Activated T-cell treated with anti-CD3 and anti-CD28 coated beads for 1 hour (primary cell): ENCODE measurements at regions not wholly inside any gene's neighbourhood (a gene's known extent, or its start where the extent isn't known, plus 50 kb on each side); places are given as distances from the start of the nearest gene placed in this dataset.

ENCODE experiments used
- DNase-seq: peaks from one replicate; pipeline ENCODE4 v3.0.0-alpha.2; 2020; ENCODE audit warnings: low read depth

- DNase-seq = no peak
Observed at GRCh38 chr9:20197976-20198685, 409.3 kb upstream of the SLC24A2 start.

GRCh38 chr9:20191228-20191840 lies 402.5 kb upstream of the SLC24A2 start:
- no peak for DNase-seq

GRCh38 chr9:20189871-20190270 lies 401.0 kb upstream of the SLC24A2 start:
- DNase-seq = no peak

DNA sequence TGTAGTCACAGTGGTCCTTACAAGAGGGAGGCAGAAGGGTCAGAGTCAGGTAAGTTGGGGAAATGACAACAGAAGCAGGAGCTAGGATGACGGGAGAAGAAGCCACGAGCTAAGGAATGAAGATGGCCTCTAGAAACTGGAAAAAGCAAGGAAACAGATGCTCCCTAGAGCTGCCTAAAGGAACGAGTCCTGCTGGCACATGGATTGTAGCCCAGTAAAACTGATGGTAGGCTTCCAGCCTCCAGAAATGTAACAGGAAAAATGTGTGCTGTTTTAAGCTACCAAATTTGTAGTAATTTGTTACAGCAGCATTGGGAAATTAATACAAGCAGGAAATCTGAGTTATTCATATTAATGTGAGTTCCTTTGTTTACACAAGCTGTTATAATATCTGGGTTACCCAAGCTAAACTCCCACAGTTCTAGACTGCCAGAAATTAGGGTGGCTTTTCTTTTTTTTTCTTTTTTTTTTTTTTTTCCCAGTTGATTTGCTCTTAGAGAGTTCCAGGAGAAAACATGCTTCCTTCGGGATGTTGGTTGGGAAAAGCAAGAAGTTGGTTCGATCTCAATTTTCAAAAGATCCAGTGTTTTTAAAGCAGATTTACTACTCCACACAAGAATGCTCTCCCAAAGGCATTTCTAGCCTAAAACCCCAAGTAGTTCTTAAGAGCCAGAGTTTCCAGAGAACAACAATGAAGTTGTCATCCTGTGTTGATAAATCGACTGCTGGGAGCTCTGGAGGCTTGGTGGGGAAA lies 400.0 kb upstream of the SLC24A2 start:
- DNase-seq = no peak

- DNase-seq = no peak
Observed at GRCh38 chr9:20187318-20187717, 398.5 kb upstream of the SLC24A2 start.

- no peak for DNase-seq
Observed at GRCh38 chr9:20186823-20187222, 398.0 kb upstream of the SLC24A2 start.

DNA sequence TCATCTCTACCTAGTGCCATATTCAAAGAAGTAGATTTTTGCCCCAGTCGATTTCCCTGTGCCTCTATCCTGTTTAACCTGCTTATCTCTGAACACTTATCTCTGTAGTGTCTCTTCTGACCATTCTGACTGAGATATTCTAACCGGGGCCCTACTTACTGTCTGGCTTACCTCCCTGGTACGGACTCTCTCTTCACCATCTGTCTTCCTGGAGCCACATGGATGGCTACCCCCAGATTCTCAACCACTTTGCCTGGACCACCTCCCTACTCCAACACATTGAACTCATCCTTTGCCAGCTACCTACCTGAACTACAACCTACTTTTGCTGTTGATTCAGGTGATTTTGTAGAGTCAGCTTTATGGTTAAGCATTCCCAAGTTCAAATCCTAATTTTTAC lies 397.4 kb upstream of the SLC24A2 start:
- DNase-seq = no peak

GRCh38 chr9:20184541-20184940 lies 395.7 kb upstream of the SLC24A2 start:
- no peak for DNase-seq

- DNase-seq = no peak
Observed at GRCh38 chr9:20178679-20179078, 389.8 kb upstream of the SLC24A2 start.

DNA sequence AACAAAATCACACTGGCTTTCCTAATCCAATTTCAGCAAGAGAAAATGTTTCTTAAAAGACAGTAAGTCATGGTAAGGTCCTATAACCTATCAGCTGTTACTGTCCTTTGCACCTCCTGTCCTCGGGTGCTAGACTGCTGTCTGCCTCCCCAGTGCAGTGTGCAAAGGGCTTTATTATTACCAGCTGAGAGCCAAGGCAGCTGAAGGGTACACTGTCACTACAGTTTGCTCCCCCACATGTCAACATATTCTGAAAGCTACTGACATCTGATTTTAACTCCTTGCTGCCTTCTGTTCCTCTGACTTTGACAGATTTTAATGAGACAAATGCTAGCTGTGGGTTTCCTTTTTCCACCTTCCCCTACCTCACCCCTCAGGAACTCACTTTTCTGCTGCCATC lies 389.4 kb upstream of the SLC24A2 start:
- DNase-seq = no peak

DNA sequence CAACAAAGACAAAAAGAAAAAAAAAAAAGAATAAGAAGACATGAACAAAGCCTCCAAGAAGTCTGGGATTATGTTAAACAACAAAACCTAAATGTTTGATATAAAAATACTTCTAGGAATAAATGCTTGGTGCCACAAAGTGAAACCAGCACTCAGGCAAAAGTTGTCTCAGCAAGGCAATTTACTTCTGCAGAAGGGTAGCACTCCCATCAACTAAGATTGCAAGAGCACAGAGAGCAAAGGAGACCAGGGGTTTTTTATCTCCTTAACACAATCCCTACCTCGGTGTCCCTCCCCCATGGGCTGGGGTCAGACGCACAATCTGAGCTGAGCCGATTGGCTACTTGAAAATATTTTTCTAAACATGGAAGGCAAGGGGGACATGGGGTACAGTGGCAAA lies 381.3 kb upstream of the SLC24A2 start:
- DNase-seq = no peak

DNA sequence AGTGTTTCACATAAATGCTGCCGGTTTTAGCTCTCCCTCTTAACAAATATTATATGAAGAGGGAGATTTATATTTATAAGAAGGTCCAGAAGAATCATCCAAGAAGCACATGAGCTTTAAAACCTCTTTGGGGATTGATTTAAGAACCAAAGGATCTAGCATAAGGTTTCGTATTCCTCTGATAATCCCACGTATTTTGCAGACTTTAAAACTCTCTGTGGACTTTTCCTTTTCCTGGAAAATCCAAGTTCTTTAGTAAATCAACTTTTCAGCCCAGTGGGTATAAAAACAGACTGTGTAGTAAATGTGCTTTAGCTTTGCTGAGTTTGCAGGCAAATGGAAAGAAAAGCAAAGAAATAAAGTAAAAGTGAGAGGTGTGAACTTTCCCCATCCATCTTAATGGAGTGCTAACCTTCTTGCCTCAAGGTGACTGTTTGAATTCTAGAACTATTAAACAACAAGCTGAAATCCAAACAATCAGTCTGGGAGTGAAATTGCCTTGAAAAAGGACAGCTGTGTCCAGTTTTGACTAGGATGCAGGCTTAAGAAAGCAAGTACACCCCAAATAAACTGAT lies 363.4 kb upstream of the SLC24A2 start:
- no peak for DNase-seq

DNA sequence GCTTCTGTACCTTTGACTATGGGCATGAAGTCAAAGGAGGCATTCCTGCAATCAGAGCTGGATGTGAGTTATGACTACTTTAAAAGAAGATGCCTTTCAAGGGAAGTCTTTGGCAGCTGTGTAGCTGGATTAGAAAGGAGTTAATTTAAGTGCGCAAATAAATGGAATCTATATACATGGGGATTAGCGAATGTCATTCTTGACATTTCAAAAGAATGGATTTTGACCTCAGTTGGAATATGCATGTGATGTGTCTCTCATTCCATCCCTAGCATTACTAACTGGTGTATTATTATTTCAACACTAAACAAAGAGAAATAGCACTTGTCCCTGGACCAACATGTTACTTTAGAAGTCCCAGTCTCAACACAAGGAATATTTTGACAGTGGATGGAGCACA lies 359.6 kb upstream of the SLC24A2 start:
- no peak for DNase-seq

DNA sequence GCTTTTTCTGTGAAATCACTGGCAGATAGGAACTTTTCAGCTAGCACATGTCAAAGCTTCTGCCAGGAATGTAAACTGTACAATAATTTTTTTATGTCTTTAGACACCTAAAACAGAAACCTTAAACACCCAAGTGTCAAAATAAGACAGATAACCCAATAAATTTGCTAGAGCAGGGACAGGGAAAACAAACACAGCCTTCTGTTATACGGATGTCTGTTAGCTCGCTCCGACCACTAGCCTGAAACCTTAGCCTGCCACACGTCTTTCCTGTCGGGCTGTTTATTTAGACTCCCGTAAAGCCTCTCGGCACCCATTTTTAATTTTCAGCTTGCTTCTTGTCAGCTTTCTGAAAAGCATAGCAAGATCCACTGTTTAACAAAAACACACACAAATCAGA lies 355.4 kb upstream of the SLC24A2 start:
- DNase-seq = no peak

GRCh38 chr9:20139763-20140290 lies 351.0 kb upstream of the SLC24A2 start:
- no peak for DNase-seq

DNA sequence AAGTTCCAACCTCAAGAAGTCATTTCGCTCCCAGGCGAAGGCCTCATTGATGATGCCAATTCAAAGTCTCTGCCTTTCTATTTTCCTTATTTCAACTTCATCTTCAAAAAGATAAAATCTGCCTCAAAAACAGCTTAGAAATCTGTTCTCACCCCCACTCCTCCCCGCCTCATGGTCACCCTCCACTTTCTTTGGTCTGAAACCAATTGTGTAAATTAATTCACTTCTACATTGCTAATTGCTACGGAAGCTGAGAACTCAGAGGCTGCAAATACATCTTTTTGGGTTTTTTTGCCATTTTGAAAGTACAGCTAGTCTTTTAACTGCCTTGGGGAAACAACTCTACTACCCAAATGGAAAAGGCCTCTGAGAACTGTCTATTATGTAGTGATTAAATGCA lies 350.0 kb upstream of the SLC24A2 start:
- no peak for DNase-seq

DNA sequence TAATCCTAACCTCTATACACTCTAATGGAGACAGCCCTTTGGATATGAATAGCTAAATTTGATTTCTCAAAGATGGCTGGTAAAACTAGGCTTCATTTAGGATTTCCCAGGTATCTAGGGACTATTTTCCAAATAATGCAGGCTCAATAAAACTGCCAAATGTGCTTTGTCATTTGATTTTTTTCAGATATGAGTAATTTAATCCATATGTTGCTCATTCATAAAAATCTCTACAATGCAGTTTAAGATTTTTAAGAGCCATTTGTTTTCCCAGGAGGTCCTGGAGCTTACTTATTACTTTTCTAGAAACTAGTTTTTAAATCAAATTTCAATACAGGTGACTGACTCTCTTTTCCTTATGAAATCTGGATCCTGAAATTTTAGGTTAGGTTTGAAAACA lies 349.3 kb upstream of the SLC24A2 start:
- DNase-seq = no peak

- no peak for DNase-seq
Observed at GRCh38 chr9:20137425-20137824, 348.6 kb upstream of the SLC24A2 start.

DNA sequence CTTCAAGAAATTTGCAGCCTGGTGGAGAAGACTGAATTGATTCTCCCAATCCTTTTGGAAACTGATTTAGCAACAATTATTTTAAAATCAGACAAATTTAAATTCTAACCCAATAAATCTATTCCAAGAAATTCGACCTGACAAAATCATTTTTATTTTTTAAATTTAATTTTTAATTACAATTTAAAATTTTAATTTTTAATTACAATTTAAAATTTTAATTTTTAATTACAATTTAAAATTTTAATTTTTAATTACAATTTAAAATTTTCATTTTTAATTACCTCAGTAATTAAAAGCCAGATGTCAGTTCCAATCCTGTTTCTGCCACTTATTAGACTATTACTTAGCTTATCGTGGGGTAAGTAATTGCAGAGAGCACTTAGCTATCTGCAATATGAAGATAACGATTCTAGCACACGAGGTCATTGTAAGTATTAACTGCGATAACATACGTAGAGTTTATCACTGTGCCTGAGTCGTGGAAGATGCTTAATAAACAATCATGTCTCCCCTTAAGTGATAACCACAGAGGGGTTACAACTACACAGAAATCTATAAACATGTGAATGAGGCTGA lies 346.4 kb upstream of the SLC24A2 start:
- DNase-seq = no peak

DNA sequence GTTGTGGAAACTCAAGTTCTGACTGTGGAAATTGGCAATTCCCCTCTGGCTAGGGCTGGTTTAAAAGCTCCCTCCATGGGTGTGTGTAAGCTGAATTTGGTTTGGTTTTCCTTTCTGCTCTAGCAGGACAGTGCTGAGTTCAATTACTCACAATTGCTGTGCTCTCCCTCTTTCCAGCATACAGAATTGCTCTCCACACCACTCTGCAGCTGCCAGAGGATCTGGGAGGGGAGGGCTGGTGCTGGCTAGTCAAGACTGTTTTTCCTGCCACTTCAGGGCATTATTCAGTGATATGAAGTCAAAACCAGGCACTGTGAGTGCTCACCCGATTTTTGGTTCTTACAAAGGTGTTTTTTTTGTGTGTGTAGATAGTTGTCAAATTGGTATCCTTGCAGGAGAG lies 336.9 kb upstream of the SLC24A2 start:
- DNase-seq = no peak

DNA sequence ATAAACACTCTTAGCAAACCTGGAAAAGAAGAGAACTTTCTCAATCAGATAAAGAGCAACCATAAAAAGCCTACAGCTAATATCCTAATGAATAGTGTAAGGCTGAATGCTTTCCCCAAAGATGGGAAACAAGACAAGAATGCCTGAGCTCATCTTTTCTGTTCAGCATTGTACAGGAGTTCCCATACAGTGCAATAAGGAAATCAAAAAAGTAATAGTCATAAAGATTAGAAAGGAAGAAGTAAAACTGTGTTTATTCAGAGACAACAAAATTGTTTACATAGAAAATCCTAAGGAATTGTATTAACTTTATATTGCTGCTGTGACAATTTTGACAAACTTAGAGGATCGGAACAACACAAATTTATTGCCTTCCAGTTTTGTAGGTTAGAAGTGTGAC lies 330.7 kb upstream of the SLC24A2 start:
- no peak for DNase-seq

GRCh38 chr9:20117986-20118385 lies 329.1 kb upstream of the SLC24A2 start:
- DNase-seq = no peak
